GOT3 (cell line): ENCODE measurements at regions not wholly inside any gene's neighbourhood (a gene's known extent, or its start where the extent isn't known, plus 50 kb on each side); places are given as distances from the start of the nearest gene placed in this dataset.
"Not testable (repeated sequence)": the region's sequence is repeated elsewhere in the genome, so short reads cannot be mapped to it uniquely, and the experiment has no call there.

Experiments used
- DNase-seq: peaks from one replicate; lab custom pipeline; 2025; ENCODE audit warnings: mixed read lengths; lab: John Stamatoyannopoulos, UW

DNA sequence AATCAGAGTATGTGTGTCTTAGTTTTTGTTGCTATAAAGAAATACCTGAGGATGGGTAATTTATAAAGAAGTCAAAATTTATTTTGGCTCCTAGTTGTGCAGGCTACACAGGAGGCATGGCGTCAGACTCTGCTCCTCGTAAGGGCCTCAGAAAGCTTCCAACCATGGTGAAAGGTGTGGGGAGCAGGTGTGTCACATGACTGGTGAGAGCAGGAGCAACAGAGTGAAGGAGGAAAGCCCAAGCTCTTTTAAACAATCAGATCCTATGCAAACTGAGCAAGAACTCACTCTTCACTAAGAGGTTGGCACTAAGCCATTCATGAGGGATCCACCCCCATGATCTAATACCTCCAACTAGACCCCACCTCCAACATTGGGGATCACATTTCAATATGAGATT, 1524.3 kb downstream of the HACE1 start:
- DNase-seq, result no peak

DNA sequence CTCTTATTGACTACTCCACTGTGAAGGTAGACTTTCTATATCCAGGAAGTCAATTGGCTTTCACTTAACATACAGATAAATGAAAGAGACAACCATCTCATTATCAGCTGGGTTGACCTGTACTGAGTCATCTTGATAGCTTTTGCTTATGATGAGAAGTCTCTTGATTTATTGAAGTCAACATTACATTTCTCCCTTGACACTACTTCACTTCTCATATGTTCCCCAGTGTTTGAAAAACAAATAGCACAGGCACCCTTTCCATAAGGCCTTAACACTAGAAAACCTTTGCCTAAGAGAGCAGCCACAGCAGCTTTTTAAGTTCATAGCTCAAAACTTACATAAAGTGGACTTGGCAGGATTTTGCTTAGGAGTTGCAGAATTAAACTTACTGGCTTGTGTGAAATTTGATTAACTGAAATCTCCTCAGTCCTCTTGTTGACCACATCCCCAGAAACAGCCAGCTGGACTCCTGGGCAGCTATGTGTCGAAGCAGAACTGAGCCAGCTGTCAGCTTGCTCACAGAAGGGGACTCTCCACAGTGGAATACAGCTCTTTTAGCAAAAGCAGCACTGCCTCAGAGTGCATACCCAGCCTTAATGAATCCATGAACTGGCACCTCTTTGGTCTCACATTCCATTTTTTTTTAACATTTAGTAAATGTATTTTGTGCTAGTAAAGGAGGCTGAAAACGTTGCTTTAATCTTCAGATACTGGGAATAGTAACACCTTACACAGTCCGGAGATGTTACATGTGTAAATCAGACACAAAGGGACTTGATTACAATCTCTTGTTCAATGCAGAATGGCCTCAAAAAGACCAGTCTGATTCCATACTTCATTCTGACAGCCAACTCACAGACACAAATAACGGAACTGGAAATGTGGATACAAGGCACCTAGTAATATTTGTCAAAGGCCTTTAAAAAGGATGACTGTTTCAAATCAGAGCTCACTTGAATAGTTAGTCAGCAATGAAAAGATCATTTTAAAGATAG, 1532.7 kb downstream of the HACE1 start:
- no peak for DNase-seq

DNA sequence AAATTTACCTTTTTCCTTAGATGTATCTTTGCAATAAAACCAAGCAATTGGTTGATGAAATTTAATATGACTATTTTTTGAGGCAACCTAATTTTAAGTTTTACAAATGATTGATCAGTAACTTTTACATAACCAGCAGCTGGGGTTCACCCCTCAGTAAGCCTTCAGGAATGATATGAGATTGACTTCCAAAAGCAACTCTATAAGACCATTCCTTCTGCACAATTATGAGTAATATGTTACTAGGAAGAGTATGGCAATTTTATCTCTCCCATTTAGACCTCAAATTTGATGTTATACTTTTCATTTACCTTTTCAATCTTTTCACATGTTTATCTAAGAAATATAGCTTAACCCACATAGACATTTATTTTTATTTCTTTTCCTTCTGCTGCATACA, 1546.3 kb downstream of the HACE1 start:
- DNase-seq, result no peak

DNA sequence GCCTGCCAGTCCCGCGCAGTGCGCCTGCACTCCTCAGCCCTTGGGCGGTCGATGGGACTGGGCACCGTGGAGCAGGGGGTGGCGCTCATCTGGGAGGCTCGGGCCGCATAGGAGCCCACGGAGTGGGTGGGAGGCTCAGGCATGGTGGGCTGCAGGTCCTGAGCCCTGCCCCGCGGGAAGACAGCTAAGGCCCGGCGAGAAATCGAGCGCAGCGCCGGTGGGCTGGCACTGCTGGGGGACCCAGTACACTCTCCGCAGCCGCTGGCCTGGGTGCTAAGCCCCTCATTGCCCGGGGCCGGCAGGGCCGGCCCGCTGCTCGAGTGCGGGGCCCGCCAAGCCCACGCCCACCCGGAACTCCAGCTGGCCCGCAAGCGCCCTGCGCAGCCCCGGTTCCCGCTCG, 1565.3 kb downstream of the HACE1 start:
- not testable (repeated sequence) for DNase-seq

DNA sequence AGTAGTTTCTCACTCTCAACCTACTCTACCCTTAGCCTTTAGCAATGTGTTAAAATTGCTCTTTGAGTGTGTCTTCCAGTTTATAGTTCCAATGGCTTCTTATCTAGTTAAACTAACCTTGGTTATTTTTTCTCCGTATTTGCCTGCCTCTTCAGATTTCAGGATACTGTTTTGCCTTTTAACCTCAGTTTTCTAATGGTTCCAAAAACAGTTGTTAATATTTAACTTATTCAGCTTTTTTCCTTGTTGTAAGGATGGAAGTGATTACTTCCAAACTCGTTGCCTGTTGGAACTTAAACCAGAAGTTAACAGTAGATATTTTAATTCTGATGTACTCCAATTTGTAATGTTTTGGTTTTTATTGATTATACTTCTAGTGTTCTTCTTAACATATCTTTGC, 1574.9 kb downstream of the HACE1 start:
- no peak for DNase-seq

DNA sequence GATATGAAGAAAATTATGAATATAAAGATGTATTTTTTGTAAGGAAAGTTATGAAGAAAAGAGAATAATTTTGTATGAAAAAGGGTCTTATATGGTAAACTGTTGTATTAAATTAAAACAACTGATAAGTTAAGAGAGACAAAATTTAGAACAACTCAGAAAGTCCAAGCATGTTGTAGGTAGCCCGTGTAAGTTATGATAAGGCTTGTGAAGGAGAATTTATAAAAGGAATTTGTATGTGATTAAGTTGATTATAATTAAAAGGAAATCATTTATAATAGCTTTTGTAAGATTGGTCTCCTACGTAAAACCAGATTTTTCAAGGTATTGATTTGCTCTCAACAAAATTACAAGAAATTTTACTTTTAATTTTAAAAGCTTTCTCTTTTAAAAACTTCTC, 1579.3 kb downstream of the HACE1 start:
- no peak for DNase-seq

DNA sequence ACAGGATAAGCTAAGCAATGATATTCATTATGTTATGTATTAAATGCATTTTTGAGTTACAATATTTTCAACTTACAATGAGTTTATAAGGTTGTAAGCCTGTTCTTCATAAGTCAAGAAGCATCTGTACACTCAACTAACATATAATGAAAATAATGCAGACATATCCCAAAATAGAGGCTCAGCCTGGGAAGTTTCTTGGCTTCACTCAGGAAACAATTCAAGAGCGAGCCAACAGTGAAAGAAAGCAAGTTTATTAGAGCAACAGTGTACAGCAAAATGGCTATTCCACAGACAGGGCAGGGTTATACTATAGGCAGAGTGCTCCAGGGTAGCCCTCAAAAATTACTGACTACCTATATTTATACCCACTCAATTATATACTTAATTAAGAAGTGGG, 1581.8 kb downstream of the HACE1 start:
- no peak for DNase-seq

DNA sequence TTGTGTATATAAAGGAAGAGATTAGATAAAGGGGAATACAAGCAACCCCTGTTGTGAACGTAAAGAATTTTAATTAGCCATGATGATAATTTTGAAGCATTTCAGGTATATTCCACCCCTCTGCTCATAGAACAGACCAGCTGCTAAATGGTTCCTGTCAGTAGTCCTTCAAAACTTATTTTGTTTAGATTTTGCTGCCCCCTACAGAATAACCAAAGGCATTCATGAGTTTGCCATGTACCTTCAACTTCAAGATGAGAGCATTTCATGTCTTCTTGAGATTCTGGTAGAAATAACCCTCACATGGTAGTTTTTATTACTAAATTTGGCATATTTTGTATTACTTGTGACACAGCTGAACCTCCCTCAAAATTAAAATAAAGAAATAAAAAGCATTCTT, 1586.7 kb downstream of the HACE1 start:
- no peak for DNase-seq

DNA sequence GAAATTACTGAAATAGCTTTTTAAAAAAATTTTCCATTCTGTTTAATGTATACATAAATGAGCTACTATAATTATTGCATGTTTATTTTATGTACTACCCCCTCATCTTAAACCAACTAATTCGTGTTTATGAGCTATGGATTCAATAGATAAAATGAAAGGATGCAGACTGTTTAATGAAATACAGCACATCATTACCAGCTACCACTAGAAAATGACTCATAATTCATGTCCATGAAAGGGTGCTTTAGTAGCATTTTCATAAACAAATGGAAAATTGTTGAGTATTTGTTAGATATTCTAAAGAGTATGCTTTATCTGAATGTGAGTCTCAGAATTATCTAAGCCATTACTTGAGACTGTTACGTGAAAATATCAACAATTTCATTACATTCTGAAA, 1590.1 kb downstream of the HACE1 start:
- DNase-seq, result no peak

DNA sequence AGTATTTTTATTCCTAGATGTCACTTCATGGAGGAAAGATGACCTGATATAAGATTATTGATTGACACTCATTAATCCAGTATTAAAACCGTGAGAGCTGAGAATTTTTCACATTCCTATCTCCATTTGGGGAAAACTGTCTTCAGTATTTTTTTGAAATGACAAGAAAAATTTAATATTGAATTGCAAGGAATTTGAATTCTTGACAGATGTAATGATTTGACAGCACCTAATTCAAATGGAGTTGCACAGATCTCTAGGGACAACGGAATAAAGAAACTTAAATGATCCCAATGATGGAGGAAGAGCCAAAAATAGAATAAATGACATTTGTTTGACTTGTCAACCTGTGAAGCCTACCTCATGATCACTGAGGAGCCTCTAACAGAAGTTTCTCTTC, 1591.4 kb downstream of the HACE1 start:
- DNase-seq, result no peak

DNA sequence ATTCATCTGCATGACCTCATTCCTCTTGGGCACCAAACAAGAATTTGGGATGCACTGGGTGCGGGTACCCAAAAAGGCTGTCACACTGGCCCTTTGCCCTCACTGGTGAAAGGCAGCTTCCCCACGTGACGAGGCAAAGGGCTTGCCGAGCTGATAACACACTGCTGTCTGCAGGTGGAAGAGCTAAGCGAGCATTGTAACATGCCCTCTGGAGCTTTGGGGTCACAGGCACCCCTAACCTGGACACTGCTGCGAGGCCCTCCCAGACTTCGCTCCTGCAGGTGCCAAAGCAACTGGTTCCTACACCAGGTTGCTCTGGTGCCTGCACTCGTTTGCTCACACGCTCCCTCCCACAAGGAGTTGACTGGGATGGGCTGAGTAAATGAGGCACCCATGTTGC, 1595.7 kb downstream of the HACE1 start:
- no peak for DNase-seq

DNA sequence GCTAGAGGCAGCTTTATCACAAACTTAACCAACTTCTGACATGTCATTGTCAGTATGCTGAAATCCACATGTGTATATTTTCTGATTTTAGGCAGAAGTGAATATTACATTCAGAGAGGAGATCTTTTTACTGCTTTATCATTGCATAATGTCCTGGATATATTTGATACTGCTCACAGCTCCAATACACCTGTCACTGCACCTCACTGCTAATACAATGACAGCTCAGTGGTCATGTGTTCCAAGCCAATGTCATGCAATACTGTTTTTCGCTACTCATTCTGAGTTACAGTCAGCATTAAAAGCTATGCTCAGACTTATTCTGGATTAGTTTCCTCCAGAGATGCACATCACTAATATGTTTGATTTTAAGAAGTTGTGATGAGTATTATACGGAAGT, 1604.6 kb downstream of the HACE1 start:
- no peak for DNase-seq

DNA sequence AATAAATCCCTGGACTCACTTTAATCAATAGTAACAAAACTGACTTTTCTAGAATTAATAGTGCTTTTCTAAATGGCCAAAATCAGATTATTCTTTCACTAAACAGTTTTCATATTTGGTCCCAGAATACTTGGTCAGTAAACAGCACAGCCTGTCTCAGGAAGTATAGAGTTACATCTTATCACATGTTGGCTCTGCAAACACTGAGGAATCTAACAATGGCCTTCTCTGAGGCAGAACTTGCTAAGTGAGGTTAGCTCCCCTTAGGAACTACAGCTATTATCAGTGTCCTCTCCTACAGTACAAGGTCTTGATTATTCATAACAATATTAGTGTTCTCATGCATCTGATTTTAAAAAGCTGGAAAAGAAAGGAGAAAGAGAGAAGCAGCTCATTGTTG, 1622.8 kb downstream of the HACE1 start:
- DNase-seq, result no peak

DNA sequence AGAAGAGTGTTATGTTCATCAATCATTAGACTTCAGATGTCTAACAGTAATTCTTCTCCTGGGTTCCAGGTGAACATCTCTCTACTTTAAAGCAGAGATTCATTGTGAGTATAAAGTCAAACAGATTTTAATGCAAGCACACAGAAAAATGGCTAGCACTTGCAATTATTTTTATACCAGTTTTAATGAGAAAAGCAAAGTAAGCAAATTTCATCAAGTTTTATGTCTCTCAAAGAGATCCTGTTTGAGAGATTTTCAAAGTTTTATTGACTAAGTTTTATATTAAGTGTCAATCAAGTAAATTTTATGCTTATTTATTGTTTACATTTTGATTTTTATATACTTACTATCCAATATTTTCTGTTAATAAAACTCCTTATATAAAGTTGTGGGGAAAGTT, 1628.5 kb downstream of the HACE1 start:
- no peak for DNase-seq

DNA sequence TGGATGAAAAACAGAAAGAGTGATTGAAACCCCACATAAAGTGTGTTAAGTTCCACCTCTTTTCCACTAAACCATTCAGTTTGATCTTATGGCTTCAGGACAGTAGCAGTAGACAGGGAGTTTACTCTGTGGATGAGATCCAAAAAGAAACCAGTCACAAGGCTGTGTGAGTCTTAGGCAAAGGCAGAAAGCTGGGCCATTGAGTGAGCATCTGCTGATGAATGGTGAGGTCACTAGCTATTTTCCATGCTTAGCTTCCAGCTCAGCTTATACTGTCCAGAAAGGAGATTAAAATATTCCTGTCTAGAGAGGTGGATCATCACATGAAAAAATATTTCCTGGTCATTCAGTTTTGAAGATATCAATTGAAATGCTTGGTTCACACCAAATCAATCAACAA, 1643.9 kb downstream of the HACE1 start:
- no peak for DNase-seq

DNA sequence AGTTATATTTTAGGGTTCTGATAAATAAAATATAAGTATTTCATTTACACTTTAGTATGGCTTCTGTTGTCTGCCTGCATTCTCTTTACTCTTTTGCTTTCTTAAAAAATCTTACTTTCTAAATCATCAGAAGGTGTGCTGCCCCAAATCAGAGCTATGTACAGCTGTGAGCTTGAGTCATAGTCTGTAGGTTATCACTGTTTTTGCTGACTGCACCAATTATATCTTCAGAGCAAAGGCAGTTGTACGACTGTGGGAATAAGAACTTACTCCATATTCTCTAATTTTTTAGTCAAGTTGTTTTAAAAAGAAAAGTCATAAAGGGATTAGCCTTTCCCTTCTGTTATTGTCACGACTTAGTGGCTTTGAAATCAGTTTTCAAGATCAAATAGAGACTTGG, 1649.0 kb downstream of the HACE1 start:
- DNase-seq, result no peak

DNA sequence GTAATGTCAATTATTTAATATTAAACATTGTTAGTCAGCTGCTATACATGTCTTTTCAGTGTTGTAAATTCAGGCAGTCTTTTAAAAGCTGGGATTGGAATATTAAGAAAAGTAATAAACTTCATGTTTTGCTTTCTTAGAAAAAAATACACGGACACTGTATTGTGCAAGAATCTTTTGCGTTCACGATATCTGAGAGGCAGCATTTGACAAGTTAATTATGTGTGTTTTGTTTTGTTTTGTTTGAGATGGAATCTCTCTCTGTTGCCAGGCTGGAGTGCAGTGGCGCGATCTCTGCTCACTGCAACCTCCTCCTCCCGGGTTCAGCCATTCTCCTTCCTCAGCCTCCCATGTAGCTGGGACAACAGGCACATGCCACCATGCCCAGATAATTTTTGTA, 1661.3 kb downstream of the HACE1 start:
- DNase-seq, result no peak

DNA sequence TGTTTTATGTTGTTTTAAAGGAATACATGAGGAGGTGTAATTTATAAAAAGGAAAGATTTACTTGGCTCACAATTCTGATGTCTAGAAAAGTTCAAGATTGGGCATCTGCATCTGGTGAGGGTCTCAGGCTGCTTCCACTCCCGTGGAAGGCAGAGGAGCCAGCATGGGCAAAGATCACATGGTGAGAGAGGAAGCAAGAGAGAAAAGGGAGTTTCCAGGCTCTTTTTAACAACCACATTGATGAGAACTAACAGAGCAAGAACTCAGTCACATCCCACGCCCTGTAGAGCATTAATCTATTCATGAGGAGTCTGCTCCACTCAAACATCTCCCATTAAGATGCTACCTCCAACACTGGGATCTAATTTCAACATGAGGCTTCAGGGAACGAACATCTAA, 1666.3 kb downstream of the HACE1 start:
- DNase-seq, result no peak

DNA sequence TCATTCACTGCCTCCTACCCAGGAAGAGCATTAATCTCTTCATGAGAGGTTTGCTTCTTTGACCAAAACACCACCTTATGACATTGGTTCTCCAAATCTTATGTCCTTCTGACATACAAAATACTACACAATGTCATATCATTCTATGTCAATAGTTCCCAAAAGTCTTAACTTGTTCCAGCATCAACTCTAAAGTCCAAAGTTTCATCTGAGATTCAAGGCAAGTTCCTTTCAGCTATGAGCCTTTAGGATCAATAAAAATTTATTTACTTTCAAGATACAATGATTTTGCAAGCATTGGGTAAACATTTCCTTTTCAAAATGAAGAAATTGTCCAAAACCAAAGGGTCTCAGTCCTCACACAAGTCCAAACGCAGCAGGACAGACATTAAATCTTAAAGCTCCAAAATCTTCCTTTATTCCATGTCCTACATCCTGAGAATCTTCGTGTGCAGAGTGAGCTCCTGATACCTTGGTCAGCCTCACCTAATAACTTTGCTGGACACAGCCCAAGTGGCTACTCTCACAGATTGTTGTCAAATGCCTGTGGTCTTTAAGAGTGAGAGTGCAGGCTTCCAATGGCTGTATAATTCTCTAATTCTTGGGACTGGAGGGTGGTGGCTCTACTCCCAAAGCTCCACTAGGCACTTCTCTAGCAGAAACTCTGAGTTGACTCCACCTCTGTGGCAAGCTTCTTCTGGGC, 1668.2 kb downstream of the HACE1 start:
- no peak for DNase-seq

DNA sequence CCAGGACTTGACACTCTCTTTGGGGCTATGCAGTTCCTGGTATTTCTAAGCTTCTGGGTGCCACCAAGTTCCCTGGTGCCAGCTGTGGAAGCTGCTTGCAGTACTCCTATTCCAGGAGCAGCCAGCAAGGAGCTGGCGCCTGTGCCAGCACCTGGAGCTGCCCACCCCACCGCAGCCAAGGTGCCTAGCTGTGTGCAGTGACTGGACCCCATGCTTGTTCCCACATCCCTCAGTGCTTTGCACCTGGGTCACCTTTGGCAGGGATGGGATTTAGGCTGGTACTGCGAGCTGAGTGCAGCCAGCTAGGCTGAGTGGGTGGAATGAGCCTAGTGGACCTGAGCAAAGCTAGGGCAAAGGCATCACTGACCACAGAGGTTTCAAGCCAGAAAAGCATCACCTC, 1674.9 kb downstream of the HACE1 start:
- DNase-seq, result no peak

DNA sequence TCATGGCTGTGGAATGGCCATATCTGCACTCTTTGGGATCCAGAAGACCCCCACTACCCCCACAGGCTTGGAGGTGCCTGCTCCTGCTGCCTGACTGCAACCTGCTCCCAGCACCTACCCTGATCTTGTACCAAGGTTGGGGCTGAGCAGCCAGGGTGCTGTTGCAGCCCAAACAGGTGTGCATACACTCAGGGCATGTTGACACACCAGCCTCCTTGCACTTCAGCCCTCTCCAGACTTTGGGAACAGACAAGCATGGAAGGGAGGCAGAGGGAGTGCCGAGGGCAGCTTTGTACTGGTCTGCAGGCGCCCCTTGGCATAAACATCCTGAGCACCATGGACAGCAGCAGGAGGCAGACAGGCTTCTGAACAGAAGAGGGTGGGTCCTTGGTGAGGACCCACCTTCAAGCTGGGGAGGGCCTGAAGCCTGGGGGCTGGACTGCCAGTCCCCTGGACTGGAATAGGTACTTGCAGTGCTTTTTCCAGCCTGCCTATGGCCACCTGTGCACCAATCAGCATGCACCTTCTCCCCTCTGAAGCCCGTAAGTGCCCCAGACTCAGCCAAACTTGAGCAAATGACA, 1675.8 kb downstream of the HACE1 start:
- no peak for DNase-seq

DNA sequence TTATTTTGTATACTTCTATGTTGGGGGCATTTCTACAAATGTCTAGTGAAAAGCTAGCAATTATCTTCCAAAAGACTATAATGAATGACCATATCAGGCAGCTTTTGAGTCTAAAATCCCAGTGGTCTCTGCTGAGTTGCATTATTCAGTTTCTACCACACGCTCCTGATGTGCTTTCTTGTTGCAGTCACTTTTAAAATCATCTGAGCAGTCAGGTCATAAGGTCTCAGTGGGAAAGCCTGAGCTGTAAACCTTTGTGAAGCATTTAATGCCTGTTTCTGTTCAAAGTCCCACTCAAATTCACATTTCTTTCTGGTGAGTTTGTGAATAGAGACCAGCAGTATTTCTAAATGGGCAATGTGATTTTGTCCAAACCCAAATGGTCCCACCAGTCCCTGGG, 1681.5 kb downstream of the HACE1 start:
- DNase-seq, result no peak

DNA sequence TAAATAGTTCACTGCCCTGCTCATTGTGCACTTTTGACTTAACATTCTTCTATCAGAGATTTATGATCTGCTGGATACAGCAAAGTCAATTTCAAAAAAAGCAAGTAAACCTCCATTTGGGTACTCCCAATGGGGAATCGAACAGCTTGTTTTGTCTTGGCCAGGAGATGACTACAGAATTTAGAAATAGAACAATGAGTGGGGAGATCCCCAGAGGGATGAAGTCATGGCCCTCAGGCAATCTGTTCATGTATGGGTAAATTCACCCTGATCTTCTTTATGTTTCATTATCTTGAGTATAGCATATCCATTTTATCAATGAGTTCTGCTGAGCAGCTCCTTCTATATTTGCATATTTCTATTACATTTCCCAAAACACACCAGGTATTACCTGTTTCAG, 1681.9 kb downstream of the HACE1 start:
- DNase-seq, result no peak
